PC-3 (cell line): ENCODE measurements at regions not wholly inside any gene's neighbourhood (a gene's known extent, or its start where the extent isn't known, plus 50 kb on each side); places are given as distances from the start of the nearest gene placed in this dataset.

Experiments used
- CTCF ChIP-seq: fragments of 300-600 bp; sonication (generic); conservative IDR thresholded peaks from 2 replicates; pipeline ENCODE4 v1.5.1; 2017; ENCODE audit warnings: antibody characterized with exemption, low read depth, mild to moderate bottlenecking, low read length
- EZH2 ChIP-seq: fragments of 300-600 bp; sonication (generic); IDR thresholded peaks from one replicate; pipeline ENCODE4 v1.6.1; 2017; ENCODE audit warnings: antibody characterized with exemption, mild to moderate bottlenecking, low read length; ENCODE audit not compliant: unreplicated experiment

DNA sequence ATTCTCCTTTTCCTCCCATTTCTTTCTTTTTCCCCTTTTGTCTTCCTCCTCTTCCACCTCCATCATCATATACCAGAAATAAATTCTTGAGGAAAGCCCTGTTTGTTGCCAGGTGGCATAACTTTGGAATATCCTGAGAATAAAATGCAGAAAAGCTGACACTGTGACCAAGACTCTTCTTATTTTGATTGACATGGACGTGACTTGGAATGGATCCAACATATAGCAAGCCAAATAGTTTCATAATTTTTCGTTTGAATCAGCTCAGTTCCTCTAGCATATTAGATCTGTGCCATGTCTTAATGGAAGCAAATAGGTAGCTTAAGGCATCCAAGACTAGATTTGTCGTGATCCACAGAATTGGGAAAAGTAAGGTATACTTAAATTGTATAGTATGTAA is 354.7 kb upstream of the FIGN start:
- no peak for TF ChIP-seq CTCF
- TF ChIP-seq EZH2: no peak
